DMS53 treated with DMSO at 0.1 percent for 48 hours (cell line): ENCODE measurements at regions not wholly inside any gene's neighbourhood (a gene's known extent, or its start where the extent isn't known, plus 50 kb on each side); places are given as distances from the start of the nearest gene placed in this dataset.
"Not testable (repeated sequence)": the region's sequence is repeated elsewhere in the genome, so short reads cannot be mapped to it uniquely, and the experiment has no call there.

Source experiments
- DNase-seq: peaks from one replicate; lab custom pipeline; 2025; ENCODE audit not compliant: unreplicated experiment; lab: John Stamatoyannopoulos, UW

DNA sequence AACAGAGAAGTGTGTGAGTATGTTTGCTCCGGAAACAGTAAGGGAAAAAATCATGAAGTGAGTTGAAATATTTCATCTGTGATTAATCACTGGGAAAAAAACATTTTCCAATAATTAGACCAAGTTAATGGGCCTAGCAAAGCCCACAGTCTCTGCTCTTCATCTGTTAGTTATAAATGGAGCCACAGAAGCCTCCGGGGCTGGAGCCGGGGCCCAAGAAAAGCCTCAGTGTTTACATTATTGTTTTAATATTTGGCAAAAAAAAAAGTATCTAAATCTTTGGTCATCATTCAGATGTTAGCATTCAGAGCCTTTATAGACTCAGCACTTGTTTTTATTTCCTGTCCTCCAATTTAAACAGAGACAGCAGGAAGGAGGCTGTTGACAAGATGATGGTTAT lies 115.0 kb downstream of the UBE2U start:
- no peak for DNase-seq

DNA sequence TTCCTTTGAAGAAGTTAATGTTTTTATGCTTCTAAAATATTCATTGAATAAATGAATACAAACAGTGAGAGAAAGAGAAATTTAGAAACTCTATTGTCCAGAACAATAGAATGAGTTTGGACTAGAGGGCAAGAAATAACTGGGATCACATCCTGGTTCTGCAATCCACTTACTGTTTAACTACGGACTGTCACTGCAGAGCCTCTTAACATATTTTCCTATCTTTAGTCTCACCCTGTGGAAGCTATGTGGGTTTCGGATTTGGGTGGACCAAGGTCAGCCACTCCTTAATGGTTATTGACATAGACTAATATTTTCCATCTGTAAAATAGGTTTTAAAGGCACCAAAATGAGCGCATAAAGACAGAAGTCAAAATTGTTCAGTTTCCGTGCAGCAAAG lies 116.6 kb downstream of the UBE2U start:
- no peak for DNase-seq

DNA sequence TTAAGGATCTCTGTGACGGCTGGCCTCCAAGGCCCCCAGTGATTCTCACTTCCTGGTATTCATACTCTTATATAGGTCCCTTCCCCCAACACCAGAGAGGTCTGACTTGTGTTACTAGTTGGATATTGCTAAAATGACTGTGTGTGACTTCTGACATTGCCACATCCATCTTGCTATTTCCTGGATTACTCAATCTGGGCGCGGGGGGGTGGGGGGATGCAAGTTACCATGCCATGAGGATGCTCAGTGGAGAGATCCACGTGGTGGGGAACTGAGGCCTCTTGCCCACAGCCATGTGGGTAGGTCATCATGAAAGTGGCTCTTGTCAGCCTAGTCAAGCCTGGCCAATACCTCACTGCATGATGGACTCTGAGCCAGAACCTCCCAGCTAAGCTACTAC lies 117.0 kb downstream of the UBE2U start:
- no peak for DNase-seq

DNA sequence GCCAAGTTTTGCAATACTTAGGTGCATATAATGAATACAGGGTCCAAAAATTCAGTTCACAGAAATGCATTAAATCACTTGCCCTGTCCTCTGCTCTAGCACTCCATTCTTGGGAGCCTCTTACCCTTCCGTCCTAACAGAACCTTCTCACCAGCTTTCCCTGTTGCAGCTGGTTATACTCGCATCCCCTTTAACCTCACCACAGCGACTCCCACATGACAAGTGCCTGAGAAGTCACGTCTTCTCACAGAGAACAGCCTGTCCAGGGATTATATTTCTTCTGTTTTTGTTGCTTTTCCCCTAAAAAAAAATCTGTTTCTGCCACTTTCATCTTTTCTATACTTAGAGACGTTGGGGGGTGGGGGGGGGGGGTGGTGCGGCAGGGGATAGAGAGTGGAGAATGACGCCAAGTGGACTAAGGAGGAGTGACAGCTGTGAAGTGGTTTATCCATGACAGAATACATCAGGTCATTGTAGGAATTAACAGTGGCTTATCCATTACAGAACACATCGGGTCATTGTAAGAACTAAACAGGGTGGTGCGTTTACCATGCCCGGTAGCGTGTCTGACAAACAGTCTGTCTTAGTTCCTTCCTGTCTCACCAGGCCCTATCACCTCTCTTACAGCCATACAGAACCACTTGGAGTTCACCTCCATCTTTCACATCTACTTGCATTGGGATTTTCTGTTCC lies 117.6 kb downstream of the UBE2U start:
- DNase-seq, result no peak

DNA sequence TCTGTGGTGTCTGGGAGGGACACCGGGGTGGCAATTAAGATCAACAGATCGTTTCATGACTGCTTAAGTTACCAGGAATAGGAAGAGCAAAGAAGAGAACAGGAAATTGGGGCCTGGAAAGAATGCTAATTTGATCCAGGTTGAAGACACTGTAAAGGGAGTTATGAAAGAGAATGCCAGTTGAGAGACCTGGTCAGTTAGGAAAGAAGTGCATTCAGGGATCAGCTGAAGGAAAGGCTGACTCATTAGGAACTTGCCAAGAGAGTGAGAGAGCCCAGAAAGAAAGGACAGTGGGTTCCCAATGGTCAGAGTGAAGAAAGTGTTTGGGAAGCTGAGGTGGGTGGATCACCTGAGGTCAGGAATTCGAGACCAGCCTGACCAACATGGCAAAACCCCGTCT lies 119.6 kb downstream of the UBE2U start:
- no peak for DNase-seq

DNA sequence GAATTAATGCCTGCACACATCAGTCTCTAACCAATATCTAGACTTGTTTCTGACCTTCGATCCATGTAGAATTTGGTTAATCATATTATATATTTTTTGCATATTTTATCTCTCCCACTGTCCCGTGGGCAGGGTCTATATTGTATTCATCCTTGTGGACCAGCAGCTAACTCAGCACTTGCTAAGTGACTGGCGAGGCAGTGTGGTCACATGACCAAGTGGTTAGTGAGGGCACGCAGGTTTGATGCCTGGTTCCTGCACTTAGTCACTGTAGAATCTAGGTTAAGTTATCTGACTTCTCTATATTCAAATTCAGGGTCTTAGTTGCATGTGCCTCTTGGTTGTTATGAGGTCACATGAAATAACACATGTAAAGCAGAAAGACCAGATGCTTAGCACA lies 120.5 kb downstream of the UBE2U start:
- DNase-seq, result no peak

DNA sequence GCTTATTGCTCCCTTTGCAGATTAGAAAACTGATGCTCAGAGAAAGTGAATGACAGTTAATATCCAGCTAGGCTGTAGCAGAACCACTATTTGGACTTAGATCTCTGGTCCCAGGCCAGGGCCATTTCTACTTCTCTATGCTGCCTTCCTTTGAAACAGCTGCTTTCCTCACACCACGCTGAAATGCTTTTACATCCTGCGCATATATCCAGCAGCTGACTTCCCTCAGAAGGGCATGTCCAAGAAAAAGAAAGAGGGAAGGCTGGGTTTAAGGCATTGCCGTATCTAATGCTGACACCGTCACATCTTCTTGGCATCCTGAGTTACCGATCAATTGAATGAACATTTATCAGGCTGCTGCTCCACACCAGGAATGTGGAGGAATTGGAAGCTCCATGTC lies 122.4 kb downstream of the UBE2U start:
- no peak for DNase-seq

DNA sequence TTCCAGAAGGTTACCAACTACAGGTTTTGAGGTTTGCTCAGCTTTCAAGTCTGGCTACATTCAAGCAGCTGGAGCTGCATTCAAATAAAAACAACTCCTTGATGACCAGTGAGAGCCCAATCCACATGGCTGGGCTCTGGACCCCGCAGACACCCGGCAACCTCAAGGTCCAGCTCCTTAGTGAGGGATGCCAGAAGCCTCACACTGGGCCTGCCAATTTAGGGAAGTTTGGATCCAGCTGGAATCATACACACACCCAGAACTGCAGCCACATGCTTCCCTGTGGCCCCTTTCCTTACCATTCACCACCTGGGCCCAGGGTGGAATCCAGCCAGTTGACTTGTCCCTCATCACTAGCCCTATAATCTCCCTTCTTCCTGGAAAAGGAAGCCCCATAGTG lies 123.7 kb downstream of the UBE2U start:
- DNase-seq, result no peak

DNA sequence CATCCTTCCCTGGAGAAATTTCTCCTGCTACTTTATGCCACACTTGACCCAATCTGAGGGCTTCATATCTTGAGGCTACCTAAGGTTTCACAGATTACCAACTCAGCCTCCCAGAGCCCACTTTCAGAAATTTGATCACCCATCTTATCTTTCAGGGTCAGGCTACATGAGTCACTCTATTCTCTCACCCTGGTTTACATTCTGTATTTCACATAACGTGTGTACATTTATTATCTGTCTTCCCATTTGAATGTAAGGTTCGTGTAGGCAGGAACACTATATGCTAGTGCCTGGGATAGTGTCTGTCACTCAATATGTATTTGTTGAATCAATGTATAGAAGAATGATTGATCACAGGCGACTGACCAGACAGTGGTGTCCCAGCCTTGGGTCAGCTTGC lies 124.8 kb downstream of the UBE2U start:
- no peak for DNase-seq

DNA sequence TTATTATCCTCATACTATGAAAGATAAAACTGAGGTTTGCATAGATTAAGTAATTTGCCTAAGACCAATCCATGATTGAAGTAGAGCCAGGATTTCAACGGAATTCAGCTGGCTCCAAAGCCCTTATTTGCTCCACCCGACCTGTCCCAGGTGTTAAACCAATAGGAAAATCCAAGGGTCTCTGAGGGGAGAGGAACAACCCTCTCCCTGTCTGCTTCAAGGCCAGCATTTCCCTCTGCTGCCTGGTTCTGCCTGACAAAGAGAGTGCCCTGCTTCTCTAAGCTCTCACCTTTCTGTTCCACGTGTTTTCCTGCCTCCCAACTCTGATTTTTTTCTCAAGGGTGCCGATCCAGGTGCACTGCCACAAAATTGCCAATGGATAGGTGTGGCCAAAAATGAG lies 127.4 kb downstream of the UBE2U start:
- DNase-seq, result no peak

DNA sequence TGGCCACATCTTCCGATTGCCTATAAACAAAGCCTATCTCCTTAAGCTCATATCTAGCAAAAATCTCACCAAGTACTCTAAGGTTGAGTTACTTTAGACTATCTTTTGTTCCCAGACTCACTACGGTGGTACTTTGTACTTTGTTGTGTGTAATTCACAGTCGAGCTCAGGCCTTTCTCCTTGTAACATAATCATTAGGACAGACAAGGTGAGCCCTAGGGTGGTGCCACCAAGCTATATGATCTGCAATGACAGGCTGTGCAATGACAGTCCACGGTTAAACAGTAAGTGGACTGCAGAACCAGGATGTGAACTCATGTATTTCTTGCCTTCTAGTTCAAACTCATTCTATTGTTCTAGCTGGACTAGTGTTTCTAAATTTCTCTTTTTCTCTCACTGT lies 132.2 kb downstream of the UBE2U start:
- no peak for DNase-seq

DNA sequence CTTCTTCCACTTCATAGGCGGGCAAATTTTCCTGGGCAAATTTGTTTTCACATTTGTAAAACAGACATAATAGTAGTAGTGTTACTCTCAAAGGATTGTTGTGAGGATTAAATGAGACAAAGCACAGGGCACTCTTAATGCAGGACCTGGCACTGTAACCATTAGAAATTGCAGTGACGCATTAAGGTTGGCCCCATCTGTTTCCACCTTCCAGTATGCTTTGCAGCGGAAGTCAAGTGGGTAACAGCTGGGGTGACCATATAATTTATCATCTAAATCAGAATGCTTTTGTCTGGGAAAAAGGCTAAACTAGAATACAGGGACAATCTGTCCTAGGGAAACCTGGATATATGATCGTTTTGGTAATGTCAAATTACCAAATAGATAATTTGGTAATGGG lies 132.5 kb upstream of the CACHD1 start:
- no peak for DNase-seq

DNA sequence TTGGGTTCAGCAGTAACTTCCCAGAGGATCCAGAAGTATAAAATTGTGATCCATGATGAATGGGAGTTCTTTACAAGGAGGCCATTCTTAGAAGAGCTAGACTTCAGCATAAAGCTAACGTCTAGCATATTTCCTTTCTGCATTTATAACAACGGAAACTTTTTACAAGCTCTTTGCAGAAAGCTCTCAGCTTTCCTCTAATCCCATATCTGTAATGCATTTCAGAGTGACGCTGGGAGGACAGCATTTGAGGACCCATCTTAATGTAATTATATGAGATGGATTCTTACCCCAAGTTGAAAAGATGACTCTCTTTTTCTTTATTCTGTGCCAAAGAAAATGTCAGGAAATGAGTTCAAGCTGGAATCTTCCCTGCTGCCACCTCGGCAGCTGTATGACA lies 132.0 kb upstream of the CACHD1 start:
- DNase-seq, result no peak

DNA sequence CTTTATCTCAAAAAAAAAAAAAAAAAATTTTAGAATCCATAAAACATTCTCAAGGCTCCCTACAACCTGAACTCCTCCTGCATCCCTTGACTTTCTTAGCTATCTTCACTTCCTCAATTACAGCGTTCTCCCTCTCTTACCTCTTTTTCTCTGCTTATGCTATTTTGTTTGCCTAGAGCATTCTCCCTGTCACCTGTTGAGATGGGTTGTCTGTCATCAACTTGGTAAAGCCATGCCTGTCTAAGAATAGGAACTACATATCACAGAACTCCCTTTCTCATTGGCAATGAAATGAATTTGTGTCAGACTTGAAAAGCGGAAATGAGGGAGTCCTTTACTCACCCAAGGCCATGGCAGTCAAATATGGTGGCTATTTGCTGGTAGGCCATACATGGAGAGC lies 129.6 kb upstream of the CACHD1 start:
- no peak for DNase-seq

DNA sequence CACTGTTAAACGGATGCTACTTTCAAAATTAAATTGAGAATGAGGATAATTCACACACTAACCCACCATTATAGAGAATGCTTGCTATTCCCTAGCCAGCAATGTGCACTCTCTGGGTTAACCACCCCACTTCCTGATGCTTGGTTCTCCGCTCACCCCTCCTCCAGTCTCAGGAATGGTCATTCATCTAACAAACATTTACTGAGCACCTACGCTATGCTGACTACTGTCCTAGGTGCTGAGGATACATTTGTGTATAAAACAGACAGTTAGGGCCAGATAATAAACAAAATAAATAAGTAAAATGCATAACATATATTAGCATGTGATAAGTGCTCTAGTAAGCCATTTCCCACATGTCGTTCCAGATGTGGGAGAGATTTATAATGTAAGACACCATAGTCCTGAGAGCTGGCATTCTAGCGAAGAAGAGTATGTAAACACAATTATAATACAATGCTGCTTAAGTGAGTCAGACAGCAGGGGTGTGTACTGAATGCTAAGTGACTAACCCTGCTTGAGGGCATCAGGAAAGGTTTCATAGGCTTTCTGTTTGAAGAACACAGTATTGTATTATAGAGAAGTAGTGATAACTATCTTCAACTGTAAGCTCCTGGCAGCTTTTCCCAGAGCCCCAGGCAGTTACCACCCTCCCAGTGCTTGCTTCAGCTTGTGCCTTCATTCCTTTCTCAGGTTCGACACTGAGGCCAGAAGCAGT lies 126.7 kb upstream of the CACHD1 start:
- DNase-seq, result peak; percentile 92

DNA sequence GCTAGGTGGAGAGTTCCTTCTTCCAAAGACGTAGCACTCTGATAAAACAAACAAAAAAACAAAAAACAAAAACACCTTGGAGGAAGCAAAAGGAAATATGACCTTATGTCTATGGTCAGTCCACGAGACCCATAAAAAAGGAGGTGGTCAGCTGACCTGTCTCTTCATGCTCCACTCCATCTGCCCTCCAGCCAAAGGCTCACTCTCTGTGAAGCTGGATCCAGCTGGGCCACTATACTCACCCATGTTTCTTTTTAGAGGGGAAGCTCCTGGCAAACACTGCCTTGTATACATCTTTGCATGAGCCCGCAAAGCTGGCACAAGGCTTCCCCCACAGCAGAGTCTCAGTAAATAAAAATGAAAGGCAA lies 126.1 kb upstream of the CACHD1 start:
- DNase-seq, result no peak

DNA sequence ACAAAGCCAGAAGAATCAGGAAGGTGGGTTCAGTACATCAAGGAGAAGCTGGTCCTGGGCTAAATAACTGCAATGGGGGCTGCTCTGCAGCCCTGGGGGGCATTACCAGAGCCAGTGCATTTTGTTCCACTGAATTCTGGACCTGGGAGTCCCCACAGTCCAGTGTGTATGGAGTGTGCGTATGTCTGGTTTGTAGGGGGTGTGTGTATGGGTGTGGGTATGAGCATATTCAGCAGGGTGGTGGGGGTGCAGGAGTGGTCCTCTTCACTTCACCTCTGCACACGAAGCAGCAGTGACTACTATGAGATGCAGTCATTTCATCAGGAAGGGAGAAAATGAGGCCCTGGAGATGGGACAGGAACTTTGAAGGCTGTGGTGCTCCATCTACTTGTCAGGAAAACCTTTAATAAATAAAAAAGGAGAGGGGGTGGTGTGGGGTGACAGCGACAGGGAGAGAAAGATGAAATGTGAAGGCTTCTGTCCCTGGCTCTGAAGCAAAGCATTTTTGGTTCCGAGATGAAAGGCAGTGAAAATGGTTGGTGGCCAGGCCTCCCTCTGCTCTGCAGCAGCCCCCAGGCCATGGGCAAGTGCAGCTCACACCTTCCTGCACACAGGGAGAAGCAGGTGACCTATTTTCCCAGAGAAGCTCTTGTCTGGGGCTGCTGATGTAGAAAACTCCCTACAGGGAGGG lies 121.5 kb upstream of the CACHD1 start:
- DNase-seq, result no peak

DNA sequence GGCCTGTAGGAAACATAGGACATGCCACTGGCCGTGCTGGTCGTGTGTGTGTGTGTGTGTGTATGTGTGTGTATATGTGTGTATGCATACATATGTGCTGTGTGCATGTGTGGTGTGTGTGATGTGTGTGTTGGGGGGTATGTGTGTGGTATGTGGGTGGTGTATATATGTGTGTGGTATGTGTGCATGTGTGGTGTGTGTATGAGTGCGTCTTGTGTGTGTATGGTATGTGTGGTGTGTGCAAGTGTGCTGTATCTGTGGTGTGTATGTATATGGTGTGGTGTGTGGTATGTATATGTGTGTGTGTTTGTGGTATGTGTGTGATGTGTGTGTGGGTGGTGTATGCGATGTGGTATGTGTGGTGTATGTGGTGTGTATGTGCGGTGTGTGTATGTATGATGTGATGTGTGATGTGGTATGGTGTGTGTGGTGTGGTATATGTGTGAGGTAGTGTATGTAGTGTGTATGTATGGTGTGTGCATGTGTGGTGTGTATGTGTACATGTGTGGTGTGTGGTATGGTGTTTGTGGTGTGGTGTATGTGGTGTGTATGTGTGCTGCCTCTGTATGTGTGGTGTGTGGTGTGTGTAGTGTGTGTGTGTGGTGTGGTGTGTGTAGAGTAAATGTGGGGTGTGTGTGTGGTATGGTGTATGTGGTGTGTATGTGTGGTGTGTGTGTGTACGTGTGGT lies 120.8 kb upstream of the CACHD1 start:
- DNase-seq, result no peak

DNA sequence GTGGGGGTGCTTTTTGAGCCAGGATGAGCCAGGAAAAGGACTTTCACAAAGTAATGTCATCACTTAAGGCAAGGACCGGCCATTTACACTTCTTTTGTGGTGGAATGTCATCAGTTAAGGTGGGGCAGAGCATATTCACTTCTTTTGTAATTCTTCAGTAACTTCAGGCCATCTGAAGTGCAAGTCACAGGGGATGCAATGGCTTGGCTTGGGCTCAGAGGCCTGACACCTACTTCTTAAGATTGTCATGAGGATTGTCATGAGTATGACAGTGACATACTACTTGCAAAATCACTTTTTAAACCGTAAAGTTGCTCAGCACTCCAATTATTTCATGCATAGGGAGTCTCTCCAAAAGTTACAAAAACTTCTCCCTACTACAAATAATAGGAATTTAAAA lies 114.4 kb upstream of the CACHD1 start:
- not testable (repeated sequence) for DNase-seq

DNA sequence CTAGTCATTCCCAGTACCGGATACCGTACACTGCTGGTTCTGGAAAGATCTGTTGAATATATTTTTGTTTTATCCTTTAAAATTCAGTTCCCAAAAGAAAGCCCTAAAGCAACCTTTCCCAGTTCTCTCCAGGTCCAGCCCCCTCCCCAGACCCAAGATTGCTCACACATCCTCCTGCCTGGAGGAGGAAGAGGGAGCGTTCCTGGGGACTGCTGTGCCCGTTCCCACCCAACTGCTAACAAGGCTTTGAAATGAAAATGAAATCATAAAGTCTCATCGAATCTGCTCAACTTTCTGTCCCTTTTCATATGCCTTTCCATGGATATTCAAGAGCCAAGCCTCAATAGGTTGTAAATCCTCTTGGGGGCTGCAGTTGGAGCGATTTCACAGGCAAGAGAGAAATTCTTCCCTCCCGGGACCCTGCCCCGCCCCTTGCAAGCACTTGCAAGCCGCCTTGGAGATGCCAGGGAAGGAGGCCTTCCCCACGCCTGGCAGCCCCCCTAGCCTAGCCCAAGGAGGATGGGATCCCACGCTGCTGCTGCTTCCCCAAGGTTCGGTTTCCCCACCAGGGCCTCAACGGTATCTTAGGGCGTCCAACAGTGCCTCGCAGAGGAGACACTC lies 113.2 kb upstream of the CACHD1 start:
- no peak for DNase-seq

DNA sequence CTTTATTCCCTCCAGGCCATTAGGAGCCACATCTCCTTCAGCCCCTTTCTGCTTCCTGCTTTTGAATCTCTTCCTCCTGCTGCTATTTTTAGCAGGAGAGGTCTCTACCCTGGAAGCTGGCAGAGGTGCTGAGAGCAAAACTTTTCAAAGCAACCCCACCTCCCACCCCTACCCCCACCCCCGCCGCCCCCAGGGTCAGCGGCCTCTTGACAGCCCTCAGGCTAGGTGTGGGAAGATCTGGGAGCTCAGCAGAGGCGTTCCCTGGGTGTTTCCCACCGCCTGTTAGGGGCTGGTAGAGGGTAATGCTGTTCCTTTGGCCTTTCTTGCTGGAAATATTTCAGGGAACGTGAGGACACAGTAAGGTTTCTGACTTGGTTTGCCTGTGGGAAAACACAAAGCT lies 112.5 kb upstream of the CACHD1 start:
- no peak for DNase-seq
